T-helper 17 cell (primary cell): ENCODE measurements at regions not wholly inside any gene's neighbourhood (a gene's known extent, or its start where the extent isn't known, plus 50 kb on each side); places are given as distances from the start of the nearest gene placed in this dataset.

Source experiments
- ATAC-seq: fragments of 150-1000 bp; cut with Tn5 transposase; 2 replicates; pipeline ENCODE4 v1.10.0; 2021; ENCODE audit warnings: mild to moderate bottlenecking, moderate library complexity
- DNase-seq, 3 donors: peaks; one replicate each; pipeline versions ENCODE4 v3.0.0 to v3.0.0-alpha.2; 2020 to 2021
- H3K9me3 ChIP-seq: one replicate; pipeline ENCODE4 v1.7.0; 2013; ENCODE audit warnings: low read length, mild to moderate bottlenecking; ENCODE audit not compliant: control insufficient read depth, poor library complexity, severe bottlenecking
- H3K27ac Mint-ChIP-seq: one replicate; pipeline ENCODE4 v1.8.0; 2022; ENCODE audit warnings: mild to moderate bottlenecking, moderate library complexity, mixed read lengths
- H3K27me3 Mint-ChIP-seq: one replicate; pipeline ENCODE4 v1.8.0; 2022; ENCODE audit warnings: mixed read lengths
- H3K36me3 Mint-ChIP-seq: one replicate; pipeline ENCODE4 v1.8.0; 2022; ENCODE audit warnings: low read depth, mixed read lengths
- H3K4me1 Mint-ChIP-seq: one replicate; pipeline ENCODE4 v1.8.0; 2022; ENCODE audit warnings: mild to moderate bottlenecking, mixed read lengths
- H3K4me3 Mint-ChIP-seq: one replicate; pipeline ENCODE4 v1.8.0; 2022; ENCODE audit warnings: mild to moderate bottlenecking, moderate library complexity, mixed read lengths

GRCh38 chr15:93324186-93324975 is 235.4 kb upstream of the RGMA start:
- Mint-ChIP-seq H3K4me1 (peaks cover 2% of the 10 kb centered on the region), H3K27ac (no peak overlapping the region), H3K36me3 (peaks cover 1% of the 10 kb centered on the region), H3K27me3 (peaks cover 24% of the 10 kb centered on the region), H3K4me3 (no peak overlapping the region)
- ATAC-seq: no peak
- DNase-seq: no peak
- no peaks in the 10 kb centered on the region for H3K9me3 ChIP-seq

GRCh38 chr15:93321881-93322282 is 232.9 kb upstream of the RGMA start:
- no peaks in the 10 kb centered on the region for H3K9me3 ChIP-seq
- Mint-ChIP-seq H3K36me3 (no peaks in the 10 kb centered on the region), H3K27me3 (peaks cover 18% of the 10 kb centered on the region), H3K27ac (no peak overlapping the region), H3K4me3 (no peak overlapping the region), H3K4me1 (peaks cover 2% of the 10 kb centered on the region)
- DNase-seq: no peak
- ATAC-seq: no peak

GRCh38 chr15:93319121-93319814 is 230.3 kb upstream of the RGMA start:
- peaks cover 2% of the 10 kb centered on the region for H3K4me1 Mint-ChIP-seq
- no peak overlapping the region for H3K27ac Mint-ChIP-seq
- ATAC-seq (no peak), DNase-seq (no peak)
- H3K36me3 Mint-ChIP-seq: no peaks in the 10 kb centered on the region
- no peaks in the 10 kb centered on the region for H3K9me3 ChIP-seq
- no peak overlapping the region for H3K4me3 Mint-ChIP-seq
- peaks cover 24% of the 10 kb centered on the region for H3K27me3 Mint-ChIP-seq

- ATAC-seq: no peak
- Mint-ChIP-seq H3K27me3 (peaks cover 18% of the 10 kb centered on the region), H3K4me3 (no peak overlapping the region), H3K4me1 (no peaks in the 10 kb centered on the region), H3K36me3 (peaks cover 2% of the 10 kb centered on the region), H3K27ac (no peak overlapping the region)
- DNase-seq: no peak
- no peaks in the 10 kb centered on the region for H3K9me3 ChIP-seq
These were observed 228.8 kb upstream of the RGMA start for GRCh38 chr15:93317772-93318171.

- Mint-ChIP-seq H3K4me3 (no peak overlapping the region), H3K27ac (no peak overlapping the region), H3K4me1 (no peaks in the 10 kb centered on the region), H3K27me3 (peaks cover 18% of the 10 kb centered on the region), H3K36me3 (peaks cover 2% of the 10 kb centered on the region)
- ATAC-seq (no peak), DNase-seq (no peak)
- no peaks in the 10 kb centered on the region for H3K9me3 ChIP-seq
These were observed 225.2 kb upstream of the RGMA start for GRCh38 chr15:93314245-93314644.

GRCh38 chr15:93312891-93313486 is 224.0 kb upstream of the RGMA start:
- peaks cover 11% of the 10 kb centered on the region for H3K27me3 Mint-ChIP-seq
- peaks cover 2% of the 10 kb centered on the region for H3K36me3 Mint-ChIP-seq
- DNase-seq (no peak), ATAC-seq (no peak)
- H3K4me3 Mint-ChIP-seq: no peak overlapping the region
- H3K9me3 ChIP-seq: no peaks in the 10 kb centered on the region
- H3K27ac Mint-ChIP-seq: no peak overlapping the region
- H3K4me1 Mint-ChIP-seq: peaks cover 2% of the 10 kb centered on the region

- ATAC-seq: no peak
- no peak for DNase-seq
- no peaks in the 10 kb centered on the region for H3K9me3 ChIP-seq
- Mint-ChIP-seq H3K36me3 (peaks cover 2% of the 10 kb centered on the region), H3K4me1 (peaks cover 2% of the 10 kb centered on the region), H3K4me3 (no peak overlapping the region), H3K27ac (no peak overlapping the region), H3K27me3 (peaks cover 3% of the 10 kb centered on the region)
These were observed 222.6 kb upstream of the RGMA start for GRCh38 chr15:93311620-93312019.

GRCh38 chr15:93308026-93308690 is 219.1 kb upstream of the RGMA start:
- no peak for ATAC-seq
- no peak for DNase-seq
- Mint-ChIP-seq H3K27me3 (peaks cover 8% of the 10 kb centered on the region), H3K4me1 (peaks cover 2% of the 10 kb centered on the region), H3K27ac (no peak overlapping the region), H3K36me3 (no peaks in the 10 kb centered on the region), H3K4me3 (no peak overlapping the region)
- H3K9me3 ChIP-seq: no peaks in the 10 kb centered on the region

- Mint-ChIP-seq H3K27me3 (peaks cover 8% of the 10 kb centered on the region), H3K36me3 (no peaks in the 10 kb centered on the region), H3K27ac (no peak overlapping the region), H3K4me3 (no peak overlapping the region), H3K4me1 (peaks cover 2% of the 10 kb centered on the region)
- DNase-seq (no peak), ATAC-seq (no peak)
- H3K9me3 ChIP-seq: no peaks in the 10 kb centered on the region
These were observed 218.5 kb upstream of the RGMA start for GRCh38 chr15:93307513-93307912.

- H3K9me3 ChIP-seq: no peaks in the 10 kb centered on the region
- Mint-ChIP-seq H3K27me3 (peaks cover 14% of the 10 kb centered on the region), H3K36me3 (no peaks in the 10 kb centered on the region), H3K4me1 (peaks cover 4% of the 10 kb centered on the region), H3K4me3 (no peak overlapping the region), H3K27ac (no peak overlapping the region)
- DNase-seq (no peak), ATAC-seq (no peak)
These were observed 216.3 kb upstream of the RGMA start for GRCh38 chr15:93305306-93305705.

- Mint-ChIP-seq H3K27me3 (peaks cover 14% of the 10 kb centered on the region), H3K4me3 (no peak overlapping the region), H3K36me3 (no peaks in the 10 kb centered on the region), H3K27ac (no peak overlapping the region), H3K4me1 (peaks cover 2% of the 10 kb centered on the region)
- no peaks in the 10 kb centered on the region for H3K9me3 ChIP-seq
- DNase-seq (no peak), ATAC-seq (no peak)
These were observed 213.2 kb upstream of the RGMA start for GRCh38 chr15:93302080-93302765.

GRCh38 chr15:93300796-93301195 is 211.8 kb upstream of the RGMA start:
- Mint-ChIP-seq H3K27ac (peak overlapping the region; percentile 37), H3K4me3 (no peak overlapping the region), H3K27me3 (peaks cover 13% of the 10 kb centered on the region), H3K4me1 (peaks cover 2% of the 10 kb centered on the region), H3K36me3 (no peaks in the 10 kb centered on the region)
- ATAC-seq (no peak), DNase-seq (no peak)
- no peaks in the 10 kb centered on the region for H3K9me3 ChIP-seq

- H3K4me3 Mint-ChIP-seq: no peak overlapping the region
- no peaks in the 10 kb centered on the region for H3K9me3 ChIP-seq
- no peak for ATAC-seq
- no peak for DNase-seq
- H3K4me1 Mint-ChIP-seq: peaks cover 2% of the 10 kb centered on the region
- no peaks in the 10 kb centered on the region for H3K36me3 Mint-ChIP-seq
- H3K27me3 Mint-ChIP-seq: peaks cover 6% of the 10 kb centered on the region
- H3K27ac Mint-ChIP-seq: no peak overlapping the region
These were observed 210.7 kb upstream of the RGMA start for GRCh38 chr15:93299675-93300074.
